Non-pigmented ciliary epithelial cell (primary cell): ENCODE measurements at regions not wholly inside any gene's neighbourhood (a gene's known extent, or its start where the extent isn't known, plus 50 kb on each side); places are given as distances from the start of the nearest gene placed in this dataset.

Experiments used
- DNase-seq: peaks from one replicate; pipeline ENCODE4 v3.0.0-alpha.2; 2010; ENCODE audit warnings: low read depth

DNA sequence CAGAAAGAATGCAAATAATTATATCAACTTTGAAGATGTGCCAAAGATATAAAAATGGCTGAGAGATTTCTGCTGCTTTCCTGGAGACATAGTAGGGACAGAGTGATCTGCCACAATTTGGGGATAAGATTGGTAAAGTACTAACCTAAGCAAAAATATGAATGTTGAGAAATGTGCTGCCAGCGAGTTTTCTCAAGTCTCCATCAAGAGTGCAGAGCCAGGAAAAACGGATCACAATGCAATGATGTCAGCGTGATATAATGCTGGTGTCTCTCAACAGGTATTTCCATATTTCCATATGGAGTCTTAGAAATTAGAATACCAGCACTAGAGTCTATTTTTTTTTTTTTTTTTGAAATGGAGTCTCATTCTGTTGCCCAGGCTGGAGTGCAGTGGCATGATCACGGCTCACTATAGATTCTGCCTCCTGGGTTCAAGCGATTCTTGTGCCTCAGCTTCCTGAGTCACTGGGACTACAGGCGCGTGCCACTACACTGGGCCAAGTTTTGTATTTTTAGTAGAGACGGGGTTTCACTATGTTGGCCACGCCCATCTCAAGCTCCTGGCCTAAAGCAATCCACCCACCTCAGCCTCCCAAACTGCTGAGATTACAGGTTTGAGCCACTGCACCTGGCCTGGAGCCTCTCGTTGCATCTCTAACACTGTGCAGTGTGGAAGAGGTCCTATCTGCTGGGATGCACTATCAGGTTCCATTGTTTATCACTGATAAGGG lies 893.5 kb downstream of the TRIML1 start:
- no peak for DNase-seq

DNA sequence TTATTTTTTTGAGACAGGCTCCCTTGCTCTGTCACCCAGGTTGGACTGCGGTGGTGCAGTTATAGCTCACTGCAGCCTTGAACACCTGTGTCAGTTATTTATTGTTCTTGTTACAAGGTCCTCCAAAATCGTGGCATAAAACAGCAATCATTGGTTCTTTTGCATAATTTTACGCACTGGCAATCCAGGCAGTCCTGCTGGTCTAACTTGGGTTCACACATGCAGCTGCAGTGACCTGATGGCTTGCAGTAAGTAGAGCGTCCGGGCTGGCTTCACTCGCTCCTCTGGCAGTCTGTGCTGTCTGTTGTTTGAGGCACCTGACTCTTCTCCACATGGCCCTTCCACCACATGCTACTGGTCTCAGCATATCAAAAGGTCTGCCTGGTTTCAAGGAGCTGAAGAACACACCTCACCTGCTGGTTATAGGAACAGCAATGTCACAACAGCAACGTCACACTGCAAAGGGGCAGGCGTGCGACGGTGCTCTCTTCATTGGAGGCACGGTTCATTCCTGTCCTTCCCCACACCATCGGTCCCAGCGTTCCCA lies 894.6 kb downstream of the TRIML1 start:
- DNase-seq = no peak

DNA sequence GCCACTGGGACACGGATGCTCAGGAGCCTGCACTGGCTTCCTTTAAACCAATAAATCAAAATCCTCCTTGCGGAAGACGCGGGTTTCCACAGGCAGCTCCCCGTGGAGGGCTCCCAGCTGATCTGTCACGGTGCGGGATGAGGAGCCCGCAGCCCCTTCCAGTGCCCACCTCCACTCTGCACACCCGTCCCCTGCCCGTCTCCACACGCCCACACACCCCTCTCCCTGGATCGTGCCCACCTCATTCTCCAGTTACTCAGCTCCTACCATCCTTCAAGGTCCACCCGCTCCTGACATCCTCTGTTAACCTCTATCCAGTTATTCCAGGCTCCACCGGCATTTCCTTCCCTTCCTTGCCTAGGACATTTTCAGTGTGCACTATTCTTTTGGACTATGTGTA lies 895.9 kb downstream of the TRIML1 start:
- DNase-seq = no peak

DNA sequence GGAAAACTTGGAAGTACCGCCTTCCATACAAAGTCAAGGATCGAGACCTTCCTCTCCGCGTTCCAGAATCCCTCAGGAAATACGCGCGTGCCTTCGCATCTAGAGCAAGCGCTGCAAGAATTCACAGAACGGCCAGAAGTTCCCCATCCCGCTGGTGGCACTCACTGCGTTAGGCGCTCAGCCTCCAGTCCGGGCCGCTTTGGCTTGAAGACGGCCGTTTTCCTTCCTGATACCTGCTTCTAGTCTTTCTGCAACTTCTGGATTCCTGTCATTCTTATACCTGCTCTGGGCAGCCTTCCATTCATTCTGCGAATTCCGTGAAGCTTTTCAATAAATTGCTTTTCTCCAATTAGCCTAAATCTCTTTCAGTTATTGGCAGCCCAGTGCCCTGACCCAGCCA lies 896.4 kb downstream of the TRIML1 start:
- DNase-seq = no peak

DNA sequence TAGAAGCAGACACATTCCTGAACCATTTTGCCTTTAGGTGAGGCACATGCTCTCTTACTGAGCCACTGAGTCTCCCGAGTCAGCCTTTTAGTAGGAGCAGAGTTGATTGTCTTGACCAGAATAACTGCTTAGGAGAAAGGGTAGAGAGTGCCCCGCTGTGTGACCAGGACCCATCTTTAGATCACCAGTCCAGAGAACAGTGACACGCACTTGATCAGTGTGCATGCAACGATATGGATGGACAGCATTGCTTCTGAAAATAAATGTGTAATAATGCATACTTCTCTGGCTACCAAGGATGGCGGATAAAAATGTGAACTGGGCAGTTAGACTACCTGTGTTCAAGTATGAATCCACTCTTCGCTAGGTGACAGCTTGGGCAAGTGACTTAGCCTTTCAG lies 897.7 kb downstream of the TRIML1 start:
- DNase-seq = no peak

DNA sequence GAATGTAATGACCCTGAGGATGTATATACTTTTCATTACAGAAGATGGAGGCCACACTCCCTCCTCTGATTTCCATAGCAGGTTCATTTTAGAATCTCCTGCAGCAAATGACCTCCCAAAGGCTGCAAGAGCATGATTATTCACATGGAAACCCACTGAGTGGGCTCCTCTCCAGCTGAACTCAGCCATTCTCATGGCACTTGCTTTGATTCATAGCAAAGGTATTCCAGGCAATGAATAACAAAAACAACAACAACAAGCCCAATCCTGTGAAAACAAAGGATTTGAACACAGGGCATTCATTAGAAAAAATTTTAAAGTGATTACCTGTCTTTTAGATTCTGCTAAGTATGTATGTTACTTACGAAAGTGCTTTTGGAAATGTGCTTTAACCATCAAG lies 894.0 kb upstream of the FRG1 start:
- no peak for DNase-seq

DNA sequence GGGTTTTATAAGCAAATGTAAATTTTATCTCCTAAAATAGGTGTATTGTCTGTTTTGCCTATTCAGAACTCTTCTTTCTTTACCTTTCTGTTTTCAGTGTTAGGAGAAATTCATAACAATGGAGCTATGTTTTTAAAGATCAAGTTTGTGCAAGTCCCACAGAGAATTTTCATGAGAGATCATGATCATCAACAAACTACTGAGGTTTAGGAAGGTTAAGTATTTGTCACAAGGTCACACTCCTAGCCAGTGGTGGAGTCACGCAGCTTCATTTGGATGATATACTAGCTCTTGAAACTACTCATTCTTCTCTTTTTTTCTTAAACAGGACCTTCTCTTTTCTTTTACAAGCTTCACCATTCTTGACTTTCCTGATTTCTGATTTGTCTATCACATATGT lies 892.6 kb upstream of the FRG1 start:
- DNase-seq = no peak

DNA sequence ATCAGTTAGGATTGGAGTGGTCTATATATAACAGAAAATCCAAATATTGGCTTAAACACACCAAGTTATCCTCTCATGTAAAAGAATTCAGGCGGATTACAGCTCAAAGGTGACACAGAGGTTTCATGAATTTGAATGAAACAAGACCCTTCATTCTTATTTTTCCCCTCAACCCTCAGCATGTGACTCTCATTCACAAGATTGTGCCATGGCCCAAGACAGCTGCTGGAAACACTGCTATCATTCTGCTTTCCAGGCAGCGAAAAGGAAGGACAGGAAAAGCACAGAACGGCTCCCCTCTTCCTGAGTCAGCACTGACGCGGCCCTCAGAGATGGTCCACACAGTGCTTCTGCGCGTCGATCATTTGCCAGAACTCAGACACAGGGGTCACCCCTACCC lies 891.0 kb upstream of the FRG1 start:
- DNase-seq = no peak

DNA sequence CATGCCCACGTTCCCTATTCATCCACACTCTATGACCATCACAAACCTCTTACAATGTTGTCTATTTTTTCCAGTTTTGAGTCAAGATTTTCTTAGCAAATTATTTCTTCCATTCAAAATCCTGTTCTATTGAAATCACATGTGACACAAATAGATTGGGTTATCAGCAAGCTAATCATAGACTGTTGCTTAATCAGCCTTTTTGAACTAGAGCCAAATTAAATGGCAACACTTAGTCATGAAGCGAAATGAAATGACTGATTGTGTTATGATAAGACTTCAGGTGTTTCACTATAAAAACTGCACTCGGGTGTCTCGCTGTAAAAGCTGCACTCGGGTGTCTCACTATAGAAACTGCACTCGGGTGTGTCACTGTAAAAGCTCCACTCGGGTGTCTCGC lies 890.0 kb upstream of the FRG1 start:
- no peak for DNase-seq

DNA sequence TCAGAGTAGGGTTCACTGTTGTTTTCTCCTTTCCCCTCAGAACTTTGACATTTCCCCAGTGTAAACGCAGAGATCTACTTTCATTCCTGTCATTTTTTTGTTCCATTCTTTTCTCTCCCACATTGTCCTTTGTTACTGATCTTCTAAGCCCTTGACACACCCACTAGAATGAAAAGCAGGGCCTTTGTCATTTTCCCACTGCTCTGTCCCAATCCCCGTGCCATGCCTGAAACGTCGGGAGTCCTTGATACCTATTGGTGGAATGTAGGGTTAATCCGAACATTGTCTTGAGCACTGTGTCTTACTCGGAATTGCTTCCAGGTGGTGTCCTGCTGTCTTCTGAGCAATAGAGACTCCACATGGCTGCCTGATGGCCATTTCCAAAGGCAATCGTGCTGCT lies 887.1 kb upstream of the FRG1 start:
- no peak for DNase-seq

DNA sequence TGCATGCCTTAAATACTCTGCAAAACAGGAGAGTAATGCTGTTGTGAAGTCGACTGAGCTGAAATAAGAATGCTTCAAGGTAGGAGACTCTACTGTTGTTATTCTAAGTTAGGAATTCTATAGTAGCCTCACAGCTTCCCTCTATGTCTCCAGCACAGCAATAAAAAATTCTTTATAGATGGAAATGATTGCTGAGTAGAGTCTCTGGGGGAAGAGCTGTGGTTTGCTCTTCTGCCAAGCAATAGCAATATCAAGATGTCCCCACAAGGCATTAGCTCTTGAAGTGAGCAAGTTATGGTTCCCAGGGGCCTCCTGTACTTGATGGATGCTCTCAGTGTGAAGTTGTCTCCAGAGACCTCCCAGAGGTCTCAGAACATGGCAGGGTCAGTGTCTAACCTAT lies 880.6 kb upstream of the FRG1 start:
- no peak for DNase-seq

DNA sequence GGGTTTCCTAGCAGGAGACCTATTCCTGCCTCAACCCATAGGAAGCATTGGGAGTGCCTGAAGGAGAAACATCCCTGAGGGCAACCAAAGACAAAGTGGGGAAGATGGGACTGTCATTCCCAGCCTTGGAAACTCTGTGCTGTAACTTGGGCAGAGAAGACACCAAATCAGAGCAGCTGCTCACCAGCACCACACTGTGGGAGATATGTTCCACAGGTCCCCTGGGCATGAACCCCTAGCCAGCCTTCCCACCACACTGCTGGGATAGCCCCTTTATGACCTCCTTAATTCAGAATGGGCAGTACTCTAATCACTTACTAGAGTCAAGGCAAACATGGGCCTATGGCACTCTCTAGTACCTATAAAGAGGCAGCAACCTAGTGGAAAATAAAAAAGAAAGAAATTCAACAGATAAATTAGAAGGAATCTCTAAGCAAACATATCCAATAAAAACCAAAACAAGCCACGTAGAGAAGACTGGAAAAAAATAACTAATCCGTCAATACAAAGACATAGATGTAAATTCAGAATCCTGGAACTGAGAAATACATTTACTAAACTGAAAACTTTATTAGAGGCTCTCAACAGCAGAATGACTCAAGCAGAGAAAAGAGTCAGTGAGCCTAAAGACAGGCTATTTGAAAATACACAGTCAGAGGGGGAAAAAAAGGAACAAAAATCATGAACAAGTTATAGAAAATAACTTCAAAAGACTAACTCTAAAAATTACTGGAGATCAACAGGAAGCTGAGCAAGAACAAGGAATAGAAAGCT lies 878.4 kb upstream of the FRG1 start:
- DNase-seq = no peak

DNA sequence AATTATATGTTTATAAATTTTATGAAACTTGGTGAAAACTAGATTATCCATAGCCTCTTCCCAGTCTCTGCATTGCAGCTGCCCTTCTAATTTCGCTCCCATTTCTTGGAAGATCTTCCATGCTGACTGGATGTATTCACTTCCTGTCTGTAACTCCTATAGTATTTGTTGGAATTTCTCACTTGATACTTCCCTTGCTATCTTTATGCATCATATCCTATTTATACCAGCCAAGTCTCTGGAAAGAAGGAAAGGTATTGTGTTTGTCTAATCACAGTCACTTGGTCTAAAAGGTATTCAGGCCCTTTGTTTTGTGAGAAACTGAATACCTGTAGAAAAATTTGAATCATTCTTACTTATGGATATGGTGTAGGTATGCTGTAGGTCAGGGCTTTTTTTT lies 870.9 kb upstream of the FRG1 start:
- DNase-seq = no peak

DNA sequence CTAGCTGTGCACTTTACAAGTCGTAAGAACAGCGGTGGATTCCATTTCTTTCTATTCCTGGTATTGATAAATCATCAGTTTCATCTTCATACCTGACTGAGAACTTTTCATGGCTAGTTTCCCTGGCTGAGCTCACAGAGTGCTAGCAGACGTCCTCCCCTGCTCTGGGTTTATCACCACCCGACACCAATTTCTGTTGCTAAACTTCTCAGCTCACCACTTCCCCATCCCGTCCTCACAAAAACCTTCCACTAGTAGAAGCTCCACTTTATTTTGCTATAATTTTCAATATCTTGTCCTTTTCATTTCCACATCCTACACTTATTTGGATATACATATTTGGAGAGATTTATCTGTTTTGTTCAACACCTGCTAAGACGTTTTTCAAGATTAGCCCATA lies 869.4 kb upstream of the FRG1 start:
- DNase-seq = no peak

DNA sequence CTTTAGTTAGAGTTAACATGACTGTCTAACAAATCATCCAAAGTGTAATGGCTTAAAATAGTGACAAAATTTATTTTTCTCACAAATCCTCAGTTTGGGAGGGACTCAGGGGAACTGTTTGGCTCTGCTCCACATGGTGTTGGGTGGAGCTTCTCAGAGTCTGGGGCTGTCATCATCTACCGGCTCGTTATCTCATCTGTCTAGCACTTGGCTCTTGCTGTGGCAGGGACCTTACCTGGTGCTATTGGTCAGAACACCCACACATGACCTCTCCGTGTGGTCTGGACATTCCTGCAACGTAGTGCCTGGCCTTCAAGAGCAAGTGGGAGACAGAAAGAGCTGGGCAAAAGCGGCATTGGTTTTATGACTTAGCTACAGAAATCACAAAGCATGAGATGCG lies 866.9 kb upstream of the FRG1 start:
- no peak for DNase-seq

DNA sequence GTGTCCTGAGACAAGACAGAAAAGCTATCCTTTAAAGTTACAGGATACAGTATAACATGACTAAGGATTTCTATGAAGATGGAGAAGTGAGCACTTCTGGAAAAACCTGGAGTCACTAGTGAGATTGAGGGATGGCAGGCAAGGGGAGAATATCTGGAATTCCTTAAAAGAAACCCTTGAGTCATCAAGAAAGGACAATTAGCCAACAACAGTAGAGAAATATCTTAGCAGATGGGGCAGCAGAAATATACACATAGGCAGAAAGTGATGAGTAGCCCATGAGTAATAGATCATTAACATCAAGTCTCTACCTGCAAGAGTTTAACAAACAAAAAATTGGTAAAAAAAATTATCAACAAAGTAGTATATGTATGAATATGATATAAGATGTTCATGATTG lies 858.8 kb upstream of the FRG1 start:
- no peak for DNase-seq

DNA sequence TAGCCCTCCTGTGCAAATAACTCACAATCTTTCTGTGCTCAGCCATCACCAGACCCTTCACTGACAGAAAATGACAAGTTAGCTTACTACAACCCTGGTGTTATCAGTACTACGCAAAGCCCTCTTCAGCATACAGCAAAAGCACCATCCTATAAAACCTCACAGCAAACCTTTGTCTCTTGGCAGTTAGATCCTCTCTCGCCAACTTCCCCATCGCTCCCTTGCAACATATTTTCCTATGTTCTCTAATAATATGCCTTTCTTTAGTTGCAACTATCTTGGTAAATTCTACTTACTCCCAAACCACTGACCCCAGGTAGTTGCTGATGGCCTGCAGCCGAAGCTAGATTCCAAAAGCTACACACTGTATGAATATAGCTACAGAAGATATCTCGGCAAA lies 856.9 kb upstream of the FRG1 start:
- DNase-seq = no peak

DNA sequence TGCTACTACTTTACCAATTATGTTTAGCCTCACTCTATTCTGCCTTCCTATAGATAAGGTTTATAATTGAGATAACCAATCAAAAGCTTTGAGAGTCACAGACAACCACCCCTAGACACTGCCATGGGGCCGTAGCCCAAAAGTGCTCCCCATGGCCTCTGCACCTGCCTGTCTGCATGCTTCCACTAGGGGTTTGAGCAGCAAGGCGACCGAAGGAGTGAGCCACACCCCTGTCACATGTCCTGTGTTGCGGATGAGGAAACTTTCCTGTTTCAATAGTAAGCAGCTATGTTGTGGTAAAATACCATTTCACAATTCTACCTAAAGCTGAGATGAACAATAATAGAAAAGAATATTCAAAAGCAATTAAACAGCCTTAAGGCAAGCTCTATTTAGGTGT lies 856.0 kb upstream of the FRG1 start:
- no peak for DNase-seq

DNA sequence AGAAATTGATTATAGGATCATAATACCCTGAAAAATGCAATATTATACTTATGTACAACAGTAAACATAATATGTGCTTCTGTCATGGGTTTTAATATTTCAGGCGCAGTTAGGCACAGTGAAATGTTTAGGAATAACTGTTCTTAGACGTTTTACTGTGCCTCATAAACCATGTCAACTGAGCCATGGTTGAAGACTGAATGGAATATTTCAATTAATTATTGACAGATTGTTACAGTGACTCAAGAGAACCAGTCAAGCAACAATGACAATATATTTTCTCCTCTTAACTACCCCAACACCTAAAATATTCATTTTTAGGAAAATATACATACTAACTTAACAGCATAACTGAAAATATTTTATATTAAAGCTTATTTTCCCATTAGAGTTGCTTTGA lies 852.7 kb upstream of the FRG1 start:
- DNase-seq = no peak

DNA sequence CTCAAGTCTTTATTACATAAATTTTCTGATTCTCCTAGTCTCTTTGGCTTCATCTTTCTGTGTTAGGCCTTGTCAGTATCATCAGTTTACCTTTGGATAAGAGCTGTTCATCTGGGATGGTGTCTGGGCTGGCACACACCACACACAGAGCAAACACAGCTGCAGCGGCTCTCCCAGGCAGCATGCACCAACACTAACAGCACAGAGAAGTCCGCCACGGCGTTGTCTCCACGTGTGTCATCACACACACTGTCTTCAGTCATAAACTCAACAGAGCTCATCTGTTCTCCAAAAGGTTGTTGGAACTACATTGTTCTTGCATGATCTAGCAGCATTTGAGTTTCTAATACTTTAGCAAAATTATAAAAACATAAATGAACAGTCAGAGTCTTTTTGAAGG lies 851.9 kb upstream of the FRG1 start:
- no peak for DNase-seq

DNA sequence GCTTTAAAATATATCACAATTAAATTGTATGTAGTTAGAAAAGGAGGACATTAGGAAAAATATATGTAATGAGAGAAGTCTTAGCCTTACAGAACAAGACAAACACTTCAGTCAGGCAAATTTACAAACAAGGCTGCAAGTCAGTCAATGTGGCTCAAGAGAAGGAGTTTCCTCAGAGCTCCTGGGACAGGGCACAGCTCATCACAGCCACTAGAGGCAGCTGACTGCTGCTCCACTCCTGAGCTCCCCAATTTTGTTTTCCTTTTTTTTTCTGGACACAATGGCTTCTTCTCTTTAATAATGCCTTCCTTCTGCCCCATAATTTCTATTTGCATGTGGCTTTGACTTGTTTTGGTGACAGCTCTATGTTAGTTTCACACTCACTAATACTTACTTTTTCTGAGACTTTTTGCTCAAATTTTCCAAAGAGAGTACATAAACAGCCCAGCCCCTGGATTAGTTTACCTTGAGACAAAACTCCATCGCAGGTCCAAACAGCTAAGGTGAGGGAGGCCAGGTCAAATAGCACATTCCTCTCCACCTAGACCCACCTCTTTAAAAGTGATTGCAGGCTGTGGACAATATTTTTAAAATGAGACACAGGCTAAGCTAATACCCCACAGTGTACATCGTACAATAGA lies 850.4 kb upstream of the FRG1 start:
- DNase-seq = no peak

DNA sequence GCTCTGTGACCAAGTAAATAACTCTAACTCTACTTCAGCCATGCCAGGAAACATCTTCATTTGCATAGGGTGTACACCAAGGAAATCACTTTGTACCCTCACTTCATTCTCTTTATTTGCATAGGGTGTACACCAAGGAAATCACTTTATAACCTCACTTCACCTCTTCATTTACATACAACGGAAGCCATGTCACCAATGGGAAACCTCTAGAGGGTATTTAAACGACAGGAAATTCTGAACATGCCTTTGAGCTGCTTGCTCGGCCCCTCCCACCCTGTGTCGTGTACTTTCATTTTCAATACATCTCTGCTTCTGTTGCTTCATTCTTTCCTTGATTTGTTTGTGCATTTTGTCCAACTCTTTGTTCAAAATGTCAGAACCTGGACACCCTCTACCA lies 848.1 kb upstream of the FRG1 start:
- no peak for DNase-seq

DNA sequence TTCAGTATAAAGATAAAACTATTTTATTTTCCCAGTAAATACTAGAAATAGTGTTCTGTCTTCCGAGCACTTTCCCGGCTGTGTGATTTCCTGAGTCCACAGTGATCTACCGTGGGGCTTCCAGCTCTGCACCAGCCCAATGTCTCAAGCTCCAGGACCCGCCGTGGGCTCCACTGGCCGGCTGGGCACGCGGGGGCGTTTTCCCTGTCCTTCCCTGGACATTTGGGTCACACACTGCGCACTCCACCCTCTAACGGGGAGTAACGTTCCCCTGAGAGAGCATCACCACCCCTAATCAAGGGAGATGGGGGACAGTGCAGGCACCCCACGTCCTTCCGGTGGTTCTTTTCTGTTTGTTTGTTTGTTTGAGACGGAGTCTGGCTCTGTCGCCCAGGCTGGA lies 844.6 kb upstream of the FRG1 start:
- no peak for DNase-seq
